Esophagus squamous epithelium (tissue), 5 donors: ENCODE measurements at regions not wholly inside any gene's neighbourhood (a gene's known extent, or its start where the extent isn't known, plus 50 kb on each side); places are given as distances from the start of the nearest gene placed in this dataset.

Source experiments
- DNase-seq: peaks from one replicate; lab custom pipeline; 2025; lab: John Stamatoyannopoulos, UW
- H3K27ac ChIP-seq, 4 donors: fragments of 200-600 bp; sonication (generic); one replicate each; pipeline ENCODE4 v1.5.1; 2016 to 2019; ENCODE audit warnings: mild to moderate bottlenecking in 1 of 4
- H3K27me3 ChIP-seq, 4 donors: fragments of 200-600 bp; sonication (generic); 1 replicate in 3 of 4; 2 replicates in 1 of 4; pipeline versions ENCODE4 v1.5.1 to v1.6.0; 2017 to 2021; ENCODE audit warnings: antibody characterized with exemption in 1 of 4
- H3K36me3 ChIP-seq, 3 donors: fragments of 200-600 bp; sonication (generic); one replicate each; pipeline ENCODE4 v1.5.1; 2016 to 2019
- H3K4me1 ChIP-seq, 3 donors: fragments of 200-600 bp; sonication (generic); one replicate each; pipeline ENCODE4 v1.5.1; 2017 to 2019
- H3K4me3 ChIP-seq, 4 donors: fragments of 200-600 bp; sonication (generic); 1 replicate in 3 of 4; 2 replicates in 1 of 4; pipeline ENCODE4 v1.5.1; 2016 to 2019; ENCODE audit warnings: mild to moderate bottlenecking in 2 of 4, moderate library complexity in 1 of 4
- H3K9me3 ChIP-seq, 3 donors: fragments of 200-600 bp; sonication (generic); one replicate each; pipeline ENCODE4 v1.5.1; 2016 to 2019
- POLR2A ChIP-seq, 4 donors: fragments of 450-650 bp; IDR thresholded peaks; one replicate each; pipeline ENCODE4 v1.6.1; 2017; ENCODE audit warnings: antibody characterized with exemption in 4 of 4, mild to moderate bottlenecking in 4 of 4, moderate library complexity in 3 of 4
- WGBS, 2 donors: methylation state at CpG; one replicate each; pipeline ENCODE4 v1.1.5; 2018; 5-methylcytosine and 5-hydroxymethylcytosine counted together
- intact Hi-C: fragments of 100-400 bp; cut with DNase I; formaldehyde crosslinking; loops from one replicate; pipeline ENCODE4 v1.15.0; 2022
- TF ChIP-seq, protein P1 (sequence below), 6 experiments: fragments of 450-650 bp in 4 of 6; fragments of 200-600 bp in 2 of 6; sonication (generic) in 2 of 6; IDR thresholded peaks; one replicate each; pipeline ENCODE4 v1.5.1; 2016 to 2019; ENCODE audit warnings: antibody characterized with exemption in 6 of 6, mild to moderate bottlenecking in 4 of 6, moderate library complexity in 4 of 6
- donor health status: DM: yes; HTN: yes; CAD: no.

DNA sequence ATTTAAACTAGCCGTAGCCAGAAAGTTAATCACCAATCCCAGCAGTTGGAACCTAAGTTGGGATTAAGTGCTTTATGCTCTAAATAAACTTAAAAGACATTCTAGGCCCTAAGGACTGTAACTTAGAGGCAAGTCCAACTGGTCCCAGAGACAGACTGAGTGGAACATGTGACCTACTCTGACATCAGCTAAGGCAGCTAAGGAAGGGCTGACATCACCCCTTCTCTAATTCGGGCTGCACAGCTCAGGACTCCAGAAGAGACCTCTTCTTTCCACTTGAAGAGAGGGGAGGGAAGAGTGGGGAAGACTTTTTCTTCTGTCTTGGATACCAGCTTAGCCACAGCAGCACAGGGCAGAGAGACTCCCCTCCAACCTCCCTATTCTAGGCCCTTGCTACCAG lies 565.2 kb downstream of the CDH8 start:
- 70 to 89% methylated on average over 2 of the region's 2 CpGs for WGBS, 2 donors
- H3K9me3 ChIP-seq: no peaks in the 10 kb centered on the region
- H3K4me3 ChIP-seq: no peak overlapping the region
- no peak for DNase-seq
- H3K4me1 ChIP-seq: no peaks in the 10 kb centered on the region
- TF ChIP-seq, protein P1, sequence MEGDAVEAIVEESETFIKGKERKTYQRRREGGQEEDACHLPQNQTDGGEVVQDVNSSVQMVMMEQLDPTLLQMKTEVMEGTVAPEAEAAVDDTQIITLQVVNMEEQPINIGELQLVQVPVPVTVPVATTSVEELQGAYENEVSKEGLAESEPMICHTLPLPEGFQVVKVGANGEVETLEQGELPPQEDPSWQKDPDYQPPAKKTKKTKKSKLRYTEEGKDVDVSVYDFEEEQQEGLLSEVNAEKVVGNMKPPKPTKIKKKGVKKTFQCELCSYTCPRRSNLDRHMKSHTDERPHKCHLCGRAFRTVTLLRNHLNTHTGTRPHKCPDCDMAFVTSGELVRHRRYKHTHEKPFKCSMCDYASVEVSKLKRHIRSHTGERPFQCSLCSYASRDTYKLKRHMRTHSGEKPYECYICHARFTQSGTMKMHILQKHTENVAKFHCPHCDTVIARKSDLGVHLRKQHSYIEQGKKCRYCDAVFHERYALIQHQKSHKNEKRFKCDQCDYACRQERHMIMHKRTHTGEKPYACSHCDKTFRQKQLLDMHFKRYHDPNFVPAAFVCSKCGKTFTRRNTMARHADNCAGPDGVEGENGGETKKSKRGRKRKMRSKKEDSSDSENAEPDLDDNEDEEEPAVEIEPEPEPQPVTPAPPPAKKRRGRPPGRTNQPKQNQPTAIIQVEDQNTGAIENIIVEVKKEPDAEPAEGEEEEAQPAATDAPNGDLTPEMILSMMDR (IDR thresholded peaks at IDR 0.05): no peak
- TF ChIP-seq POLR2A (IDR thresholded peaks at IDR 0.05): no peak
- H3K27ac ChIP-seq: no peak overlapping the region
- H3K27me3 ChIP-seq: no peaks in the 10 kb centered on the region
- intact Hi-C loops: no loop called here
- H3K36me3 ChIP-seq: no peaks in the 10 kb centered on the region

DNA sequence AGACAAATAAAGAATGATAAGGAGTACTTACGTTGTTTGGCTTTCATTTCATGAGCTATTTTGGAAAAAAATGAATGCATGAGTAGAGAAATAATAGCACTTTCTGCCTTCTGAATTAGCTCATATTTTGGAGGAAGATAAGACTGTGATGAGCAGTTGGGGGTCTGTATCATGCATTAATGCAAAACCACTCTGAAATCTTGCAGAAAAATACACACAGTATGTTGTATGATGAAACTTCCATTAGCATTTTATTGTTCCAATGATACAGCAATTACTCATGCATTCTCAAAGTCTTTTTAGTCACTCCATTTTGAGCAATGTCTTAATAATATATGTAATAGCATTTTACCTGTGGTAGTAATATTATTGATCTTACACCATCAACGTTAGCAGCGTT lies 571.0 kb downstream of the CDH8 start:
- intact Hi-C loops: no loop called here
- H3K36me3 ChIP-seq: no peaks in the 10 kb centered on the region
- TF ChIP-seq, protein P1 (IDR thresholded peaks at IDR 0.05): no peak
- TF ChIP-seq POLR2A (IDR thresholded peaks at IDR 0.05): no peak
- no peak overlapping the region for H3K27ac ChIP-seq
- H3K9me3 ChIP-seq: no peaks in the 10 kb centered on the region
- H3K4me3 ChIP-seq: no peak overlapping the region
- no peaks in the 10 kb centered on the region for H3K4me1 ChIP-seq
- H3K27me3 ChIP-seq: no peaks in the 10 kb centered on the region
- no peak for DNase-seq
- WGBS, 2 donors: 62 to 82% methylated on average over 3 of the region's 3 CpGs

DNA sequence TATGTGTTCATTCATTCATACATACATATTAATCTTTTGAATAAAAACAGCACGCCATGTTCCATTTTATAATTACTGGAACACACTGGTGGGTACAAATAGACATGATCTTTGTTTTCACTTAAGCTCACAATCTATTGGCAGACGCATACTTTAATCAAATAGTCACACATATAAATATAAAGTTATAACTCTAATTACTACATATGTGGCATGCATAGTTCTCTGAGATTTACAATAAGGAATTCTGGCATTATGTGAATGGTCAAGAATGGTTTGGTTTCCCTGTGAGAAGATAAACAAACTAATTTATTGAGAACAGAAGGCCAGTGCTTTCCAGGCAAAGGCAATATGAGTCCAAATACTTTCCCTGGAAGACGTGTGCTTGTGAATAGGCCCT lies 576.2 kb downstream of the CDH8 start:
- Histone ChIP-seq H3K27ac (no peak overlapping the region), H3K4me1 (no peaks in the 10 kb centered on the region), H3K4me3 (no peak overlapping the region), H3K27me3 (no peaks in the 10 kb centered on the region), H3K9me3 (peaks cover 0 to 6% (median 0%) of the 10 kb centered on the region in 3 donors), H3K36me3 (no peaks in the 10 kb centered on the region)
- no peak for TF ChIP-seq POLR2A (IDR thresholded peaks at IDR 0.05)
- TF ChIP-seq, protein P1 (IDR thresholded peaks at IDR 0.05): no peak
- intact Hi-C loops: no loop called here
- no peak for DNase-seq
- 57 to 71% methylated on average over 3 of the region's 3 CpGs for WGBS, 2 donors

DNA sequence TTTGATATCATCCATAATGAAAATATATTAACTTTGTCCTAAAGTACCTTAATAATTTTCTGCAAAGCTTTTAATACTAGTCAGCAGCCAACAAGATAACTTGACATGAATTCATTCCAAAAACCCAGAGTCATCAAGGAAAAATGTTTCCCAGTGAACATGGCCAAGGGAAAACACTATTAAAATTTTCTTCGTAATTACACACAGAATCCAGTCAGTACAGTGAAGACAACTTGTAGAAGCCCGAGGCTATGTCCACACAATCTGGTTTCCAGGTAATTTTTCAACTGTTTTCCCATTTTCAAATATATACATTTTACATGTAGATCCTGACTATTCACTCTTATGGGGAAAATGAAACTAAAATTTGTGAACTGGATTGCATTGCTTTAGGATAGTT lies 600.9 kb downstream of the CDH8 start:
- WGBS, 2 donors: 24 to 32% methylated on average over 2 of the region's 2 CpGs
- no peaks in the 10 kb centered on the region for H3K4me1 ChIP-seq
- DNase-seq: no peak

DNA sequence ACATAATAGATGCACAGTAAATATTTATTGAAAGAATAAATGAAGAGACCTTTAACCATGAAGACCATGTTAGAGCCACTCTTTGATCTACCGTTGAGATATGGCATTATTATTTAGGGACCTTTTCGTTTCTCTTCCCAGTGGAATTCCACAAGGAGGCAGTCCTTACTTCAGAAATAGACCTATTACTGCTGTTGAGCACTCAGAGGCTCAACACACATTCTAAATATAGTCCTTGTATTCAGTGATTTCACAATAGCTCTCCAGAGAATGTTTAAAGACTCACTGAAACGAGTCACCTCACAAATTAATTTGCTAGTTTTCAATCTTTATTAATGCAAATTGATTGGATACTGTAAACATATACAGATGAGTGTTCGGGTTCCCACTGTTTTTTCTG lies 603.8 kb downstream of the CDH8 start:
- no peaks in the 10 kb centered on the region for H3K4me1 ChIP-seq
- H3K27me3 ChIP-seq: no peaks in the 10 kb centered on the region
- no peaks in the 10 kb centered on the region for H3K9me3 ChIP-seq
- H3K36me3 ChIP-seq: no peaks in the 10 kb centered on the region
- H3K27ac ChIP-seq: no peak overlapping the region
- DNase-seq: no peak
- no peak overlapping the region for H3K4me3 ChIP-seq
- no peak for TF ChIP-seq POLR2A (IDR thresholded peaks at IDR 0.05)
- TF ChIP-seq, protein P1 (IDR thresholded peaks at IDR 0.05): peak in 1 of 6 experiments; percentile 8
- WGBS, 2 donors: 38 to 44% methylated on average over 4 of the region's 4 CpGs
- intact Hi-C loops: no loop called here

More for the DNA sequence above, 600.9 kb downstream of the CDH8 start:
- no peak for TF ChIP-seq POLR2A (IDR thresholded peaks at IDR 0.05)
- TF ChIP-seq, protein P1 (IDR thresholded peaks at IDR 0.05): no peak
- no peaks in the 10 kb centered on the region for H3K9me3 ChIP-seq
- H3K36me3 ChIP-seq: no peaks in the 10 kb centered on the region
- no peak overlapping the region for H3K4me3 ChIP-seq
- no peaks in the 10 kb centered on the region for H3K27me3 ChIP-seq
- intact Hi-C loops: no loop called here
- no peak overlapping the region for H3K27ac ChIP-seq
